ENCODE measurements at regions not wholly inside any gene's neighbourhood (a gene's known extent, or its start where the extent isn't known, plus 50 kb on each side); places are given as distances from the start of the nearest gene placed in this dataset.

GRCh38 chr12:126210448-126210847, 1145.2 kb downstream of the AACS start:
- Histone ChIP-seq H3K79me2 (ENCODE audit: insufficient read depth) (no peaks in the 10 kb centered on the region), H3K27ac (no peak overlapping the region), H4K20me1 (ENCODE audit: insufficient read depth) (no peaks in the 10 kb centered on the region), H3K27me3 (replicated peaks; ENCODE audit: insufficient read depth) (no peaks in the 10 kb centered on the region), H3K9me3 (ENCODE audit: low read depth) (no peaks in the 10 kb centered on the region), H3K9me2 (ENCODE audit: insufficient read depth) (no peaks in the 10 kb centered on the region), H3K9ac (no peak overlapping the region), H3K4me2 (ENCODE audit: unreplicated experiment) (no peak overlapping the region), H3K4me3 (no peak overlapping the region), H3F3A (ENCODE audit: insufficient read depth) (no peaks in the 10 kb centered on the region), H3K36me3 (ENCODE audit: low read depth) (no peaks in the 10 kb centered on the region), H3K4me1 (ENCODE audit: insufficient read depth) (no peaks in the 10 kb centered on the region), H2AFZ (no peak overlapping the region)
- TF ChIP-seq EZH2phosphoT487 (IDR thresholded peaks at IDR 0.05; ENCODE audit: insufficient read depth, low read depth) = no peak
- no peak for TF ChIP-seq EZH2 (IDR thresholded peaks at IDR 0.05; ENCODE audit: insufficient read depth, poor library complexity, severe bottlenecking)
- DNase-seq = no peak
- 4 to 10% methylated on average over 3 of the region's 3 CpGs for WGBS, 2 experiments (ENCODE audit: low coverage in 1 of 2, low lambda C conversion rate in 2 of 2, missing lambda C conversion rate in 2 of 2)
- in situ Hi-C loops (cut with MboI) = no loop called here

DNA sequence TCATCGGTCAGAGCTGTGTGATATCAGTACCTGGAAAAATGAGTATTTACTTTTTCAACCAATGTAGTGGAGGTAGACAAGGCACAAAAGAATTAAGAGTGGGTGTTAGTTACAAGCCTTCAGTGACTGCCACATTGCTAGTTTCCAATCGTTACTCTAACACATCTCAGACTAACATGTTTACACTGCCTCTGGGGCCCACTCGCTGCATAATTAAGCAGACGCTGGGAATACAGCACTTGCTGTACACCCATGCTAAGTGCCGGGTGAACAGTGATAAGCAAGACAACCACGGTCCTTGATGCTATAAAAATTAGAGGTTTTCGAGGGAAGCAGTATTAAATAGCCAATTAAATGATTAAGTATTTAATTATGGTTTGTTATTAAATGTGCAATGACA, 1147.6 kb downstream of the AACS start:
- H4K20me1 ChIP-seq (ENCODE audit: insufficient read depth) = no peaks in the 10 kb centered on the region
- no peak for DNase-seq
- TF ChIP-seq EZH2phosphoT487 (IDR thresholded peaks at IDR 0.05; ENCODE audit: insufficient read depth, low read depth) (no peak), EZH2 (IDR thresholded peaks at IDR 0.05; ENCODE audit: insufficient read depth, poor library complexity, severe bottlenecking) (no peak)
- no peaks in the 10 kb centered on the region for H3K27me3 ChIP-seq (replicated peaks; ENCODE audit: insufficient read depth)
- no peaks in the 10 kb centered on the region for H3K9me2 ChIP-seq (ENCODE audit: insufficient read depth)
- H3K36me3 ChIP-seq (ENCODE audit: low read depth) = no peaks in the 10 kb centered on the region
- 28 to 38% methylated on average over 7 of the region's 7 CpGs for WGBS, 2 experiments (ENCODE audit: low coverage in 1 of 2, low lambda C conversion rate in 2 of 2, missing lambda C conversion rate in 2 of 2)
- no peaks in the 10 kb centered on the region for H3F3A ChIP-seq (ENCODE audit: insufficient read depth)
- no peak overlapping the region for H2AFZ ChIP-seq
- H3K4me2 ChIP-seq (ENCODE audit: unreplicated experiment) = no peak overlapping the region
- H3K9me3 ChIP-seq (ENCODE audit: low read depth) = no peaks in the 10 kb centered on the region
- H3K4me3 ChIP-seq = no peak overlapping the region
- H3K79me2 ChIP-seq (ENCODE audit: insufficient read depth) = no peaks in the 10 kb centered on the region
- no peak overlapping the region for H3K27ac ChIP-seq
- H3K4me1 ChIP-seq (ENCODE audit: insufficient read depth) = no peaks in the 10 kb centered on the region
- in situ Hi-C loops (cut with MboI) = no loop called here
- no peak overlapping the region for H3K9ac ChIP-seq

GRCh38 chr12:126218697-126219096, 1153.5 kb downstream of the AACS start:
- no peaks in the 10 kb centered on the region for H3K9me2 ChIP-seq (ENCODE audit: insufficient read depth)
- TF ChIP-seq EZH2 (IDR thresholded peaks at IDR 0.05; ENCODE audit: insufficient read depth, poor library complexity, severe bottlenecking) (no peak), EZH2phosphoT487 (IDR thresholded peaks at IDR 0.05; ENCODE audit: insufficient read depth, low read depth) (no peak)
- in situ Hi-C loops (cut with MboI) = no loop called here
- no peaks in the 10 kb centered on the region for H4K20me1 ChIP-seq (ENCODE audit: insufficient read depth)
- H3K36me3 ChIP-seq (ENCODE audit: low read depth) = no peaks in the 10 kb centered on the region
- H3K4me1 ChIP-seq (ENCODE audit: insufficient read depth) = no peaks in the 10 kb centered on the region
- H3K27me3 ChIP-seq (replicated peaks; ENCODE audit: insufficient read depth) = no peaks in the 10 kb centered on the region
- H3K27ac ChIP-seq = no peak overlapping the region
- H3K9me3 ChIP-seq (ENCODE audit: low read depth) = no peaks in the 10 kb centered on the region
- no peaks in the 10 kb centered on the region for H3F3A ChIP-seq (ENCODE audit: insufficient read depth)
- no peak for DNase-seq
- no peaks in the 10 kb centered on the region for H3K79me2 ChIP-seq (ENCODE audit: insufficient read depth)
- WGBS, 2 experiments (ENCODE audit: low coverage in 1 of 2, low lambda C conversion rate in 2 of 2, missing lambda C conversion rate in 2 of 2) = 11 to 16% methylated on average over 1 of the region's 1 CpG
- no peak overlapping the region for H3K4me2 ChIP-seq (ENCODE audit: unreplicated experiment)
- H2AFZ ChIP-seq = no peak overlapping the region
- H3K4me3 ChIP-seq = no peak overlapping the region
- H3K9ac ChIP-seq = no peak overlapping the region

DNA sequence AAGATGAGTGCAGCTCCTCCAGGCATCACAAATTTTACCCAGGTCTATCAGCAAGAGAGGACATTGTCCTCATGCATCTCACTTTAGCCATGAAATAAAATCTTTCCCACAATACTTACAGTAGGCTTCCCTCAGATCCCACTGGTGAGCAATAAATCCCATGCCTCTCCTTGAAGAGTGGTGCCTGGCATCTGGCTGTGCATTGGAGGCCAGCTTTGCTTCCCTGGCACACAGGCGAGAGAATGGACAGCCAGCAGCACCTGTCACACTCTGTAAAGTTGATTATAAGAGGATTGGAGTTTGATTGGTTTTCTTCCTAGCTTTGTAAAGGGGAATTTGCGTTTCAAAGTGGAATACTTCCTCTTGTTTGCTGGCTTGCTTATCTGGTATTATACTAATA, 1153.9 kb downstream of the AACS start:
- H3F3A ChIP-seq (ENCODE audit: insufficient read depth) = no peaks in the 10 kb centered on the region
- H3K4me2 ChIP-seq (ENCODE audit: unreplicated experiment) = no peak overlapping the region
- TF ChIP-seq EZH2 (IDR thresholded peaks at IDR 0.05; ENCODE audit: insufficient read depth, poor library complexity, severe bottlenecking) = no peak
- H3K9me3 ChIP-seq (ENCODE audit: low read depth) = no peaks in the 10 kb centered on the region
- H3K79me2 ChIP-seq (ENCODE audit: insufficient read depth) = no peaks in the 10 kb centered on the region
- H3K9me2 ChIP-seq (ENCODE audit: insufficient read depth) = no peaks in the 10 kb centered on the region
- no peak overlapping the region for H3K27ac ChIP-seq
- no peaks in the 10 kb centered on the region for H3K36me3 ChIP-seq (ENCODE audit: low read depth)
- H4K20me1 ChIP-seq (ENCODE audit: insufficient read depth) = no peaks in the 10 kb centered on the region
- no peak overlapping the region for H3K9ac ChIP-seq
- in situ Hi-C loops (cut with MboI) = no loop called here
- no peak overlapping the region for H2AFZ ChIP-seq
- DNase-seq = no peak
- 2 to 5% methylated on average over 2 of the region's 2 CpGs for WGBS, 2 experiments (ENCODE audit: low coverage in 1 of 2, low lambda C conversion rate in 2 of 2, missing lambda C conversion rate in 2 of 2)
- H3K4me1 ChIP-seq (ENCODE audit: insufficient read depth) = no peaks in the 10 kb centered on the region
- no peak overlapping the region for H3K4me3 ChIP-seq
- no peaks in the 10 kb centered on the region for H3K27me3 ChIP-seq (replicated peaks; ENCODE audit: insufficient read depth)

DNA sequence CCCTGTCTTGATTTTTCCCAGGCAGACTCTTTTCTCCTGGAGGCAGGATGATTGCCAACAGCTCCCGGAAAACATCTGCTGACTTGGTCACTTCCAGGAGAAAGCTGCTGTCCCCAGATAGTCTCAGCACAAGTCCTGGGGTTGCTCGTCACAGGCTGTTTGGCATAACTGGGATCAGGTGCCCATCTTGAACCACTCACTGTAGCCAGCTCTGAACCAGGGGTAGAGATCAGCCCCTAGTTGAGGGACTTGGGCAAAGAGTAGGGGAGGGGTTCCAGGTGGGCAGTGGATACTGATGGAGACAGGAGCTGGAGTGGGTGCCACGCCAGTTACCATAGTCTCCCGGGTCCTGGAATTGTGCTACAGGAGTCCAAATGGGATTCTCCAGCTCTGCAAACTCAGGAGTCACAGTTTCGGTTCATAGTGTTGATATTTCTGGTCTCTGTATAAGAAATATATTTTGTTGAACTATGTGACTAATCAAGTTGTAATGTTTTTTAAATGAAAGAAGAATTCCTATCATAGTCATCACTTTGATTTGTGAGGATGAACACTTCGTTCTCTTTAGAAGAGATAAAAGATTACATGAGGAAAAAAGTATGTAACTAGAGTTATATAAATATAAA, 1154.5 kb downstream of the AACS start:
- no peaks in the 10 kb centered on the region for H3F3A ChIP-seq (ENCODE audit: insufficient read depth)
- no peaks in the 10 kb centered on the region for H3K9me3 ChIP-seq (ENCODE audit: low read depth)
- in situ Hi-C loops (cut with MboI) = no loop called here
- TF ChIP-seq EZH2phosphoT487 (IDR thresholded peaks at IDR 0.05; ENCODE audit: insufficient read depth, low read depth) (no peak), EZH2 (IDR thresholded peaks at IDR 0.05; ENCODE audit: insufficient read depth, poor library complexity, severe bottlenecking) (no peak)
- 3 to 4% methylated on average over 6 of the region's 6 CpGs for WGBS, 2 experiments (ENCODE audit: low coverage in 1 of 2, low lambda C conversion rate in 2 of 2, missing lambda C conversion rate in 2 of 2)
- no peak for DNase-seq
- H3K4me3 ChIP-seq = no peak overlapping the region
- no peaks in the 10 kb centered on the region for H4K20me1 ChIP-seq (ENCODE audit: insufficient read depth)
- H2AFZ ChIP-seq = no peak overlapping the region
- no peaks in the 10 kb centered on the region for H3K36me3 ChIP-seq (ENCODE audit: low read depth)
- H3K4me1 ChIP-seq (ENCODE audit: insufficient read depth) = no peaks in the 10 kb centered on the region
- H3K27ac ChIP-seq = no peak overlapping the region
- no peaks in the 10 kb centered on the region for H3K79me2 ChIP-seq (ENCODE audit: insufficient read depth)
- no peaks in the 10 kb centered on the region for H3K27me3 ChIP-seq (replicated peaks; ENCODE audit: insufficient read depth)
- no peak overlapping the region for H3K9ac ChIP-seq
- H3K9me2 ChIP-seq (ENCODE audit: insufficient read depth) = no peaks in the 10 kb centered on the region
- no peak overlapping the region for H3K4me2 ChIP-seq (ENCODE audit: unreplicated experiment)

Data from GM23248 (cell line).